Upper lobe of right lung (tissue), 1 donor: ENCODE measurements at regions not wholly inside any gene's neighbourhood (a gene's known extent, or its start where the extent isn't known, plus 50 kb on each side); places are given as distances from the start of the nearest gene placed in this dataset.
"Not testable (repeated sequence)": the region's sequence is repeated elsewhere in the genome, so short reads cannot be mapped to it uniquely, and the experiment has no call there.

Experiments used
- ATAC-seq: fragments of 200-7000 bp; cut with Tn5 transposase; one replicate; pipeline ENCODE4 v1.9.1; 2020; ENCODE audit warnings: mild to moderate bottlenecking, moderate library complexity
- DNase-seq: peaks from one replicate; pipeline ENCODE4 v3.0.0-alpha.2; 2020
- H3K27ac ChIP-seq: fragments of 200-600 bp; one replicate; pipeline ENCODE4 v1.8.0; 2022
- H3K27me3 ChIP-seq: fragments of 200-600 bp; one replicate; pipeline ENCODE4 v1.8.0; 2022; ENCODE audit warnings: mild to moderate bottlenecking
- H3K36me3 ChIP-seq: fragments of 200-600 bp; one replicate; pipeline ENCODE4 v1.8.0; 2022
- H3K4me1 ChIP-seq: fragments of 200-600 bp; one replicate; pipeline ENCODE4 v1.8.0; 2022
- H3K4me3 ChIP-seq: fragments of 200-600 bp; one replicate; pipeline ENCODE4 v1.8.0; 2022; ENCODE audit warnings: mild to moderate bottlenecking
- H3K9me3 ChIP-seq: fragments of 200-600 bp; one replicate; pipeline ENCODE4 v1.8.0; 2022
- CTCF ChIP-seq: fragments of 200-600 bp; IDR thresholded peaks from one replicate; pipeline ENCODE4 v1.8.0; 2022; ENCODE audit warnings: antibody characterized with exemption
- intact Hi-C: fragments of 100-400 bp; cut with DNase I; formaldehyde crosslinking; loops from one replicate; pipeline ENCODE4 v1.11.0; 2022
- donor health status: DM: no; HTN: yes; CAD: no; lungs with severe emphysema.

GRCh38 chr7:35915247-35915955 lies 114.5 kb downstream of the SEPTIN7 start:
- H3K27me3 ChIP-seq, H3K27ac ChIP-seq, H3K4me3 ChIP-seq, H3K4me1 ChIP-seq, DNase-seq, ATAC-seq, H3K36me3 ChIP-seq, intact Hi-C loops, H3K9me3 ChIP-seq: not testable (repeated sequence)

- H3K4me3 ChIP-seq, ATAC-seq, DNase-seq, H3K9me3 ChIP-seq, H3K27me3 ChIP-seq, intact Hi-C loops, H3K27ac ChIP-seq, H3K36me3 ChIP-seq, H3K4me1 ChIP-seq: not testable (repeated sequence)
These were observed 117.4 kb downstream of the SEPTIN7 start for GRCh38 chr7:35918217-35918616.

GRCh38 chr7:35919607-35920006 lies 118.8 kb downstream of the SEPTIN7 start:
- H3K4me1 ChIP-seq, H3K4me3 ChIP-seq, H3K27ac ChIP-seq, DNase-seq, H3K27me3 ChIP-seq, H3K9me3 ChIP-seq, ATAC-seq, H3K36me3 ChIP-seq, intact Hi-C loops: not testable (repeated sequence)

GRCh38 chr7:35921338-35921737 lies 120.5 kb downstream of the SEPTIN7 start:
- DNase-seq, ATAC-seq, H3K4me3 ChIP-seq, H3K9me3 ChIP-seq, H3K4me1 ChIP-seq, H3K27ac ChIP-seq, intact Hi-C loops, H3K36me3 ChIP-seq, H3K27me3 ChIP-seq: not testable (repeated sequence)

GRCh38 chr7:35924668-35925067 lies 123.8 kb downstream of the SEPTIN7 start:
- intact Hi-C loops, DNase-seq: not testable (repeated sequence)

GRCh38 chr7:35926966-35927365 lies 126.1 kb downstream of the SEPTIN7 start:
- ATAC-seq, H3K36me3 ChIP-seq, H3K27me3 ChIP-seq, H3K9me3 ChIP-seq, H3K4me1 ChIP-seq, H3K27ac ChIP-seq, H3K4me3 ChIP-seq, DNase-seq, intact Hi-C loops: not testable (repeated sequence)

More at GRCh38 chr7:35924668-35925067, 123.8 kb downstream of the SEPTIN7 start:
- H3K36me3 ChIP-seq, H3K27ac ChIP-seq, H3K4me3 ChIP-seq, ATAC-seq, H3K9me3 ChIP-seq, H3K4me1 ChIP-seq, H3K27me3 ChIP-seq: not testable (repeated sequence)

GRCh38 chr7:35931134-35931533 lies 130.3 kb downstream of the SEPTIN7 start:
- DNase-seq, H3K27ac ChIP-seq, H3K9me3 ChIP-seq, H3K4me3 ChIP-seq, ATAC-seq, H3K27me3 ChIP-seq, intact Hi-C loops, H3K4me1 ChIP-seq, H3K36me3 ChIP-seq: not testable (repeated sequence)

- DNase-seq, H3K4me3 ChIP-seq, H3K4me1 ChIP-seq, H3K27ac ChIP-seq, H3K9me3 ChIP-seq, ATAC-seq, intact Hi-C loops, H3K36me3 ChIP-seq, H3K27me3 ChIP-seq: not testable (repeated sequence)
These were observed 130.7 kb downstream of the SEPTIN7 start for GRCh38 chr7:35931551-35931950.

GRCh38 chr7:35940695-35941094 lies 139.8 kb downstream of the SEPTIN7 start:
- H3K36me3 ChIP-seq, intact Hi-C loops, H3K4me1 ChIP-seq, H3K9me3 ChIP-seq, ATAC-seq, H3K4me3 ChIP-seq, H3K27me3 ChIP-seq, DNase-seq, H3K27ac ChIP-seq: not testable (repeated sequence)

GRCh38 chr7:35945621-35946020 lies 144.8 kb downstream of the SEPTIN7 start:
- H3K36me3 ChIP-seq, H3K4me1 ChIP-seq, H3K9me3 ChIP-seq, ATAC-seq, H3K4me3 ChIP-seq, H3K27me3 ChIP-seq, DNase-seq, intact Hi-C loops, H3K27ac ChIP-seq: not testable (repeated sequence)
- TF ChIP-seq CTCF = peak; percentile 9

GRCh38 chr7:35955735-35956134 lies 154.9 kb downstream of the SEPTIN7 start:
- H3K27ac ChIP-seq, DNase-seq, H3K27me3 ChIP-seq, ATAC-seq, H3K4me1 ChIP-seq, intact Hi-C loops, H3K4me3 ChIP-seq, H3K9me3 ChIP-seq, H3K36me3 ChIP-seq: not testable (repeated sequence)

GRCh38 chr7:35956988-35957387 lies 156.1 kb downstream of the SEPTIN7 start:
- H3K36me3 ChIP-seq, intact Hi-C loops, ATAC-seq, DNase-seq, H3K27ac ChIP-seq, H3K27me3 ChIP-seq, H3K9me3 ChIP-seq, H3K4me1 ChIP-seq, H3K4me3 ChIP-seq: not testable (repeated sequence)

- H3K4me3 ChIP-seq, H3K27me3 ChIP-seq, DNase-seq, H3K9me3 ChIP-seq, intact Hi-C loops, H3K4me1 ChIP-seq, H3K27ac ChIP-seq, ATAC-seq, H3K36me3 ChIP-seq: not testable (repeated sequence)
These were observed 160.4 kb downstream of the SEPTIN7 start for GRCh38 chr7:35961260-35961659.

- H3K27me3 ChIP-seq, H3K36me3 ChIP-seq, H3K4me1 ChIP-seq, H3K27ac ChIP-seq, H3K9me3 ChIP-seq, DNase-seq, intact Hi-C loops, ATAC-seq, H3K4me3 ChIP-seq: not testable (repeated sequence)
These were observed 161.8 kb downstream of the SEPTIN7 start for GRCh38 chr7:35962607-35963006.
